ENCODE measurements at regions not wholly inside any gene's neighbourhood (a gene's known extent, or its start where the extent isn't known, plus 50 kb on each side); places are given as distances from the start of the nearest gene placed in this dataset.
A peak's percentile ranks its signal among the peaks of the same experiment; 100 is the strongest.
"Not testable (repeated sequence)": the region's sequence is repeated elsewhere in the genome, so short reads cannot be mapped to it uniquely, and the experiment has no call there.

DNA sequence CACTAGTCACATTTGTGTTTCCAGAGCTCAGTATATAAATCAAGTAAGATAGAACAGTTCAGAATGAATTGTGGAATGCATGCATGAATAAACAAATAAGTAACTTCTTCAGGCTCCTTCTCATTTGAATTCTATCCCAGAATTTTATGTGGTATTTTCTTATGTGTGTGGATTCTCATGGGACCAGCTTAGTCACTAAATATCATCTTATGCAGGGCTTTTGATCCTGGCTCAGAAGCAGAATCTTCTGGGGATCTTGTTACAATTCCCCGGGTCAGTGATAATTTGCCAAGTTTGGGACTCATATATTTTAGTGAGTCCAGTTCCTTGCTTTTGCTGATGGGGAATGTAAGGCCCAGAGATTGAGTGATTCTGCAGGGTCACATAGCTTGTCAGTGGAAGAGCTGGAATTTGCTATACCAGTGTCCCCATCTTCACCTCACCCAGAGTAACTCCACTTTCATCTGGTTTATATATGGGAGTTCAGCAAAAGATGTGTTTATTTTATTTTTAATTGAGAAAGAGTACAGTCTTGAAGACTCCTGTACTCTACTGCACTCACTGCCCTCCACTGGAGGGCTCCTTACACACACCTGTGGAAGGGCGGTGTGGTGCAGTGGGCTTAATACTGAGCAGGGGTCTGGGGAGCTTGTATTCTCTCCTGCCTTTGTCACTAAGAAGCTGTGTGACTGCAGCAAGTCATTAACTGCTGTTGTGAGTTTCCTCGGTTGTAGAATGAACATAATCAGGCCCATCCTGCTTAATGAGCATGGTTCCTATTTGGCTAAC, 198.2 kb upstream of the CXorf66 start:
- DNase-seq: peak; percentile 1

DNA sequence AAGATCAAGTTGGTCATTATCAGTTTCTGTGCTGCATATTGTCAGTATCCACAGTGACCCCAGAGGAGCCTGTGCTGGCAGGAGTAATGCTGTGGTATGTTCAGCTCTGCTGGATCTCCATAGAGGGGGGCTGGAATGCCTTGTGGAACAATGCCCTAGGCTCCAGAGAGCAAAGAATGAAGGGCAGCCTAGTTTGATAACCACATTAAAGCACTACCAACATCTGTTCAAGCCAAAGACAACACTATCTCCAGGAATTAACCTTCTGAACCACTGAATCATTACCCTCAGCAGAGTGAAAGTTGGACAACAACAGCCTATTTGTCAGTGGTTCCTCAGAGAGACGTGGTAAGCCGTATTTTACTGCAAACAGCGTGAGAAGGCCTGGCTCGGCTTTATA, 192.3 kb upstream of the CXorf66 start:
- peak; percentile 0 for DNase-seq

GRCh38 chrX:140157143-140157542, 191.8 kb upstream of the CXorf66 start:
- no peak for DNase-seq

DNA sequence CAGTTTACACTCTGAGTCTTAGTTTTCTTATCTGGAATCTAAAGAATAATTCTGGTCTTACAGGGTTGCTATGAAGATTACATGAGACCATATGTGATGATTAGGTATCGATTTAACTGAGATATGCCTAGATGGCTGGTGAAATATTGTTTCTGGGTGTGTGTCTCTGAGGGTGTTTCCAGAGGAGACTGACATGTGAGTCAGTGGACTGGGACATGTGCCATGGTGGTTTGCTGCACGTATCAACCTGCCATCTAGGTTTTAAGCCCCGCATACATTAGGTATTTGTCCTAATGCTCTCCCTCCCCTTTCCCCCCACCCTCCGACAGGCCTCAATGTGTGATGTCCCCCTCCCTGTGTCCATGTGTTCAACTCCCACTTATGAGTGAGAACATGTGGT, 186.0 kb upstream of the CXorf66 start:
- DNase-seq: no peak

- DNase-seq: no peak
Observed at GRCh38 chrX:140149761-140150160, 184.4 kb upstream of the CXorf66 start.

DNA sequence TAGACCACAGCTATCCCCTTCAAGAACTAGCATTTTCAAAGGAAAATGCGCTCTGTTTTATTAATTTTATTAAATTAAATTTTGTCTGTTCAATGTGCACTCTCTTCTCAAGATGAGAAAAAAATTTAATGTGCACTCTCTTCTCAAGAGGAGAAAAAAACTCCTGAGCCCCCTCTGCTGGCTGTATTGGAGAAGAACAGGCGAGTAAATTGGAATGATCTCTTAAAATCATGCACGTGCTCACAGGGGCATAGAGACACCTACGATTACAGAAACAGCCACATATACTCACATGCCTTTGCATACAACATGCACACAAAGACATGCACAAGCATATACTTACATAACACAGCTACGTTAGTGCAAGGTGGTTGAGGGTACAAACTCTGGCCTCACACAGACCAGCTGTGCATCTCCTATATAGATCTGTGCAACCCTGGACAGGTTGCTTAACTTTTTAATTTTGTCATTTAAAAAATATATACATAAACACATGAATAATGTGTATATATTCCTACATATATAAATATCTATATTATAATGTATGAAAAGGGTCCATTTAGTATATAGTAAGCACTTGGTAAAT, 176.2 kb upstream of the CXorf66 start:
- no peak for DNase-seq

- DNase-seq: not testable (repeated sequence)
Observed at GRCh38 chrX:140138492-140138891, 173.2 kb upstream of the CXorf66 start.

DNA sequence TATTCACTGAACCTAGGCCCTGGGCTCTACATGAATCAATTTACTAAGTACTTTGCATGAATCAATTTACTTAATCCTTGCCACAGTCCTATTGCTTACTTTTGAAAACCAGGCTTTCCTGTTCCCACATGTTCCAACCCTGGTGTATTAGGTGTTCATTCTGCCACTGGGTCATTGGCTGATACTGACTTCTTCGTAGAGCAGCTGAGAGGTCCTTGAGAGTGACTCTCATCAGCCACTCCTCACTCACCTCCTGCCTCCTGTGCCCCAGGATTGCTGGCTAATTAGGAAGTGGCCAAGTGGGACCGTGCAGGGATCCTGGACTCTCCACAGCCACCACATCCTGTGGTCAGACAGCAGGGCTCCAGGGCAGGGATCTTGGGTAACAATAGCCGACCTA, 172.7 kb upstream of the CXorf66 start:
- not testable (repeated sequence) for DNase-seq

- DNase-seq: no peak
Observed at GRCh38 chrX:140132937-140133336, 167.6 kb upstream of the CXorf66 start.

DNA sequence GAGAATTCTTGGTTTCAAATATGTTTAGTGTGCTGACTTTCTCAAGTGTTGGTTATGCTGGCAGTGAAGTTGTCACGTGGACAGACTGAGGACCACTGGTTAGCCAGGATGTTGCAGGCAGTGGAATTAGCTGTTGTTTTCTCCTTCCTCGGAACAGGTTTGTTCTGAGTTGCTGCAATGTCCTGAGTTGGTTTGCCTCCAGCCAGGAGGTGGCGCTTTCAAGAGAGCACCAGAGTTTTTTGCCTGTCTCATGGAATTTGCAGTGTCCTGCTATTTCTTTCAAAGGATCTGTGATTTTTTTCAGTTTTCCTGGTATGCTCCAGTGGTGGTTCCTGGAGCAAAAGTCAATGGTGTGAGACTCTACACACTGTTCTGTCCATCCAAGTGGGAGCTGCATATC, 158.1 kb upstream of the CXorf66 start:
- no peak for DNase-seq

- not testable (repeated sequence) for DNase-seq
Observed at GRCh38 chrX:140114059-140114458, 148.7 kb upstream of the CXorf66 start.

DNA sequence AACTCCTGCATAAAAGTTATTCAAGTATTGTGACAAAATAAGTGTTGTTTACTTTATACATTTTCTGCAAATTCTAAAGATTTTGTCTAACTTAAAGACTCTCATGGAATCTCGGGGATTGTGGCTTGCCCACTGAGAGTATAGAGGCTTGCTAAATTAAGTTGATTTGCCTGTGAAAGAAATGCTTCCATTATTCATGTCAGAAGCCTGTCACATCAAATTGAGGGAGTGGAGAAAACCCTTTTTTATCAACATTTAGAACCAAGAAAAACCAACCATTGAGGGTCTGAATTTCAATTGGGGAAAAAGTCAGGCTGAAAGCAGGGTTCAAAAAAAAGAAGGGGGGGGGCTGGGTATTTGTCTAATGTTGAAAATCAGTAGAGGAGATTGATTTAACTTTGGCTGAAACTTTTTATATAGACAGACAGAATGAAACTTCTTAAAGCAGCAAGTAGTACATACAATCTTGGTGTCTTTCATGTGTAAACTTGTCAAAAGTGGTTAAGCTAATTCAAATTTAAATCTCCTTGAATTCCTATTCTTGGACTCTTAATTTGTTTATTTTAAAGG, 144.8 kb upstream of the CXorf66 start:
- DNase-seq: no peak

DNA sequence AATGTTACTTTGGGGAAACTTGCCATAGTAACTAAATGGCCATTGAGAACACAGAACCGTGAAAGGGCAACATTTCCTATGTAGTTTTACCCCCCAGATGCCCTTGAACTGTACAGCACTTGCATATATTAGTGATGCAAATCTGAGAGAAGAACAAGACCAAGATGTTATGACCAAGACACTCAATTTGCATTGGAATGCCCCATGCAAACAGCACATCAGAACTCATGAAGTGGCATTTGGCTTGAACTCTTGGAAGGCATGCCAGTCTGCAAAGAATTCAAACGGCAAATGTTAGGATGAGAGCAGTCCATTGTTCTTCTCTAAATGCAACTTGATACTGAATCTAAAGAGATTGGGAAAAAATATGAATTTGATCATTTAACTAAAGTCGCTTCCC, 139.4 kb upstream of the CXorf66 start:
- no peak for DNase-seq

GRCh38 chrX:140099221-140099620, 133.9 kb upstream of the CXorf66 start:
- no peak for DNase-seq

GRCh38 chrX:140092121-140092520, 126.8 kb upstream of the CXorf66 start:
- no peak for DNase-seq

GRCh38 chrX:140091125-140091886, 126.0 kb upstream of the CXorf66 start:
- DNase-seq: no peak

DNA sequence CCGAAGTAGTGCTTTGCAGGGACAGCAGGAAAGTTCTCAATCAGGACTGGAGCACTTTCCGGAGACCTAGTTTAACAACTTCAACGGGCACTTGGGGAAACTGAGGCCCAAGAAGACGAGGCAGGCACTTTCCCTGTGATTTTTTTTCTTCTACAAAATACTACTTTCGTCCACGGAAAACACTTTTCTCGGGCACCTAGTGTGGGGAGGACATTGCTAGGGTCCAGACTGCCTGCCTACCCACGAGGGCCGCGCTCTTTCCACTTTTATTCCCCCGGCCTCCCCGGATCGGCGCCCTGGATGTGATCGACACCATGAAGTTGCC, 125.4 kb upstream of the CXorf66 start:
- no peak for DNase-seq

DNA sequence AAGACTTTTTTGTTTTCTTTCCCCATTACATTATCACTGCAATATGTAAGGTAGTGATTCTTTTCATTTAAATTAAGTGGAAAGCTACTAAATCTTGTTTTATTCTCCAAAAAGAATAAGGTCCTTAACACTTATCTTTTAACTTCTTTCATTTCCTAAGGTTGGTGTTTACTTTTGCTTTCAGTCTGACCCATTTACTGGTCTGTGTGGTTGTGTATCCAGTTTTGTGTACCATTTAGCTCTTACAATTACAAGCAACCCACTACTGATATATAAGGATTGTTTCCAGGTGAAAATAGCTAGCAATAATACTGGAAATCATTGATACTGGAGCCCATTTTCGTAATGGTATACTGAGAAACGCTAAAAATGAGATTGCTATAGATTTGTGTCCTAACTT, 123.1 kb upstream of the CXorf66 start:
- DNase-seq: no peak

- no peak for DNase-seq
Observed at GRCh38 chrX:140087875-140088274, 122.6 kb upstream of the CXorf66 start.

- no peak for DNase-seq
Observed at GRCh38 chrX:140086691-140087090, 121.4 kb upstream of the CXorf66 start.

- not testable (repeated sequence) for DNase-seq
Observed at GRCh38 chrX:140074851-140075250, 109.5 kb upstream of the CXorf66 start.

GRCh38 chrX:140071037-140071436, 105.7 kb upstream of the CXorf66 start:
- no peak for DNase-seq

- no peak for DNase-seq
Observed at GRCh38 chrX:140065961-140066662, 100.8 kb upstream of the CXorf66 start.
